Stimulated activated naive CD8-positive, alpha-beta T cell treated with anti-CD3 and anti-CD28 coated beads, Interleukin-15, amount 100 ng/mL, for 72 hours (primary cell): ENCODE measurements at regions not wholly inside any gene's neighbourhood (a gene's known extent, or its start where the extent isn't known, plus 50 kb on each side); places are given as distances from the start of the nearest gene placed in this dataset.
"Not testable (repeated sequence)": the region's sequence is repeated elsewhere in the genome, so short reads cannot be mapped to it uniquely, and the experiment has no call there.

ENCODE experiments used
- ATAC-seq: fragments of 150-1000 bp; cut with Tn5 transposase; 2 replicates; pipeline ENCODE4 v1.10.0; 2021; ENCODE audit warnings: mild to moderate bottlenecking, moderate library complexity
- DNase-seq, 2 donors: peaks; one replicate each; pipeline ENCODE4 v3.0.0; 2021 to 2022
- H3K27ac Mint-ChIP-seq, 2 donors: one replicate each; pipeline ENCODE4 v1.8.0; 2022; ENCODE audit warnings: mild to moderate bottlenecking in 2 of 2, mixed read lengths in 2 of 2, moderate library complexity in 2 of 2
- H3K27me3 Mint-ChIP-seq: one replicate; pipeline ENCODE4 v1.8.0; 2022; ENCODE audit warnings: mixed read lengths
- H3K4me1 Mint-ChIP-seq: one replicate; pipeline ENCODE4 v1.8.0; 2022; ENCODE audit warnings: mild to moderate bottlenecking, mixed read lengths
- H3K4me3 Mint-ChIP-seq, 2 donors: one replicate each; pipeline ENCODE4 v1.8.0; 2022; ENCODE audit warnings: mild to moderate bottlenecking in 2 of 2, mixed read lengths in 2 of 2, moderate library complexity in 1 of 2
- H3K9me3 Mint-ChIP-seq, 2 donors: one replicate each; pipeline ENCODE4 v1.8.0; 2022; ENCODE audit warnings: mixed read lengths in 2 of 2

- ATAC-seq, result no peak
- Mint-ChIP-seq H3K4me3 (no peak overlapping the region), H3K4me1 (no peaks in the 10 kb centered on the region), H3K27ac (no peak overlapping the region), H3K9me3 (no peaks in the 10 kb centered on the region), H3K27me3 (peaks cover 1% of the 10 kb centered on the region)
- DNase-seq, result no peak
Observed at GRCh38 chr2:22360735-22361374, 1024.1 kb upstream of the KLHL29 start.

GRCh38 chr2:22361571-22361970, 1023.4 kb upstream of the KLHL29 start:
- no peak overlapping the region for H3K27ac Mint-ChIP-seq
- no peak overlapping the region for H3K4me3 Mint-ChIP-seq
- H3K4me1 Mint-ChIP-seq, result no peaks in the 10 kb centered on the region

GRCh38 chr2:22375096-22375495, 1009.9 kb upstream of the KLHL29 start:
- Mint-ChIP-seq H3K4me1 (no peaks in the 10 kb centered on the region), H3K27ac (no peak overlapping the region), H3K9me3 (peaks cover 0 to 6% of the 10 kb centered on the region in 2 donors), H3K4me3 (no peak overlapping the region), H3K27me3 (no peaks in the 10 kb centered on the region)
- DNase-seq (no peak), ATAC-seq (no peak)

More at GRCh38 chr2:22361571-22361970, 1023.4 kb upstream of the KLHL29 start:
- Mint-ChIP-seq H3K27me3 (no peaks in the 10 kb centered on the region), H3K9me3 (no peaks in the 10 kb centered on the region)
- ATAC-seq (no peak), DNase-seq (no peak)

- H3K9me3 Mint-ChIP-seq, result peaks cover 0 to 9% of the 10 kb centered on the region in 2 donors
- H3K4me3 Mint-ChIP-seq, result no peak overlapping the region
- ATAC-seq, result no peak
- H3K4me1 Mint-ChIP-seq, result no peaks in the 10 kb centered on the region
- H3K27ac Mint-ChIP-seq, result no peak overlapping the region
- no peaks in the 10 kb centered on the region for H3K27me3 Mint-ChIP-seq
- no peak for DNase-seq
Observed at GRCh38 chr2:22377268-22377667, 1007.7 kb upstream of the KLHL29 start.

- H3K27me3 Mint-ChIP-seq, result no peaks in the 10 kb centered on the region
- no peaks in the 10 kb centered on the region for H3K4me1 Mint-ChIP-seq
- H3K4me3 Mint-ChIP-seq, result no peak overlapping the region
Observed at GRCh38 chr2:22382479-22383169, 1002.4 kb upstream of the KLHL29 start.

GRCh38 chr2:22397847-22398246, 987.1 kb upstream of the KLHL29 start:
- no peak for DNase-seq
- no peak for ATAC-seq
- H3K27me3 Mint-ChIP-seq, result no peaks in the 10 kb centered on the region
- H3K4me1 Mint-ChIP-seq, result no peaks in the 10 kb centered on the region
- H3K9me3 Mint-ChIP-seq, result peaks cover 1 to 13% of the 10 kb centered on the region in 2 donors
- no peak overlapping the region for H3K4me3 Mint-ChIP-seq
- no peak overlapping the region for H3K27ac Mint-ChIP-seq

More at GRCh38 chr2:22382479-22383169, 1002.4 kb upstream of the KLHL29 start:
- Mint-ChIP-seq H3K9me3 (peaks cover 0 to 9% of the 10 kb centered on the region in 2 donors), H3K27ac (no peak overlapping the region)
- ATAC-seq, result no peak
- no peak for DNase-seq

GRCh38 chr2:22403748-22404147, 981.2 kb upstream of the KLHL29 start:
- no peak for DNase-seq
- Mint-ChIP-seq H3K27me3 (no peaks in the 10 kb centered on the region), H3K4me3 (no peak overlapping the region), H3K27ac (no peak overlapping the region), H3K4me1 (no peaks in the 10 kb centered on the region), H3K9me3 (peaks cover 14 to 28% of the 10 kb centered on the region in 2 donors)
- no peak for ATAC-seq

- DNase-seq, result no peak
- Mint-ChIP-seq H3K9me3 (peaks cover 14 to 25% of the 10 kb centered on the region in 2 donors), H3K27me3 (no peaks in the 10 kb centered on the region)
Observed at GRCh38 chr2:22406625-22407024, 978.4 kb upstream of the KLHL29 start.

GRCh38 chr2:22420076-22420475, 964.9 kb upstream of the KLHL29 start:
- Mint-ChIP-seq H3K9me3 (peaks cover 10 to 27% of the 10 kb centered on the region in 2 donors), H3K27ac (no peak overlapping the region), H3K4me3 (no peak overlapping the region), H3K27me3 (no peaks in the 10 kb centered on the region), H3K4me1 (no peaks in the 10 kb centered on the region)
- ATAC-seq, result no peak
- no peak for DNase-seq

More at GRCh38 chr2:22406625-22407024, 978.4 kb upstream of the KLHL29 start:
- Mint-ChIP-seq H3K27ac (no peak overlapping the region), H3K4me3 (no peak overlapping the region), H3K4me1 (no peaks in the 10 kb centered on the region)
- ATAC-seq, result no peak

- Mint-ChIP-seq H3K27me3 (no peaks in the 10 kb centered on the region), H3K4me3 (no peak overlapping the region), H3K4me1 (no peaks in the 10 kb centered on the region), H3K9me3 (peaks cover 7 to 8% of the 10 kb centered on the region in 2 donors), H3K27ac (no peak overlapping the region)
- ATAC-seq (no peak), DNase-seq (no peak)
Observed at GRCh38 chr2:22442051-22442450, 942.9 kb upstream of the KLHL29 start.

GRCh38 chr2:22444281-22444680, 940.7 kb upstream of the KLHL29 start:
- ATAC-seq, result no peak
- DNase-seq, result no peak
- Mint-ChIP-seq H3K27me3 (no peaks in the 10 kb centered on the region), H3K4me1 (no peaks in the 10 kb centered on the region), H3K27ac (no peak overlapping the region), H3K4me3 (no peak overlapping the region), H3K9me3 (peaks cover 4 to 5% of the 10 kb centered on the region in 2 donors)

- DNase-seq (no peak), ATAC-seq (no peak)
- Mint-ChIP-seq H3K27me3 (no peaks in the 10 kb centered on the region), H3K4me1 (no peaks in the 10 kb centered on the region), H3K27ac (no peak overlapping the region), H3K9me3 (peaks cover 4 to 15% of the 10 kb centered on the region in 2 donors), H3K4me3 (no peak overlapping the region)
Observed at GRCh38 chr2:22449696-22450095, 935.3 kb upstream of the KLHL29 start.

- Mint-ChIP-seq H3K27ac (no peak overlapping the region), H3K27me3 (no peaks in the 10 kb centered on the region), H3K4me3 (no peak overlapping the region), H3K4me1 (no peaks in the 10 kb centered on the region), H3K9me3 (peaks cover 0 to 15% of the 10 kb centered on the region in 2 donors)
- no peak for DNase-seq
- ATAC-seq, result no peak
Observed at GRCh38 chr2:22450831-22451230, 934.1 kb upstream of the KLHL29 start.

GRCh38 chr2:22454826-22455485, 930.0 kb upstream of the KLHL29 start:
- Mint-ChIP-seq H3K4me3 (no peak overlapping the region), H3K4me1 (no peaks in the 10 kb centered on the region), H3K27ac (no peak overlapping the region), H3K9me3 (peaks cover 0 to 15% of the 10 kb centered on the region in 2 donors), H3K27me3 (no peaks in the 10 kb centered on the region)
- ATAC-seq, result no peak
- no peak for DNase-seq

GRCh38 chr2:22458440-22458839, 926.5 kb upstream of the KLHL29 start:
- H3K4me1 Mint-ChIP-seq, result no peaks in the 10 kb centered on the region
- no peak for DNase-seq
- H3K27me3 Mint-ChIP-seq, result no peaks in the 10 kb centered on the region
- H3K4me3 Mint-ChIP-seq, result no peak overlapping the region
- H3K9me3 Mint-ChIP-seq, result peaks cover 9 to 11% of the 10 kb centered on the region in 2 donors
- no peak for ATAC-seq
- no peak overlapping the region for H3K27ac Mint-ChIP-seq

GRCh38 chr2:22475103-22475502, 909.9 kb upstream of the KLHL29 start:
- DNase-seq, H3K4me3 Mint-ChIP-seq, ATAC-seq, H3K27ac Mint-ChIP-seq, H3K4me1 Mint-ChIP-seq, H3K27me3 Mint-ChIP-seq: not testable (repeated sequence)
- H3K9me3 Mint-ChIP-seq, result peaks cover 7 to 27% of the 10 kb centered on the region in 2 donors
